GM21526 (cell line): ENCODE measurements at regions not wholly inside any gene's neighbourhood (a gene's known extent, or its start where the extent isn't known, plus 50 kb on each side); places are given as distances from the start of the nearest gene placed in this dataset.
"Not testable (repeated sequence)": the region's sequence is repeated elsewhere in the genome, so short reads cannot be mapped to it uniquely, and the experiment has no call there.

Source experiments
- ATAC-seq: cut with Tn5 transposase; IDR thresholded peaks from one replicate; pipeline ENCODE4 v1.9.1; 2021; ENCODE audit warnings: moderate library complexity; ENCODE audit not compliant: unreplicated experiment, low FRiP score

DNA sequence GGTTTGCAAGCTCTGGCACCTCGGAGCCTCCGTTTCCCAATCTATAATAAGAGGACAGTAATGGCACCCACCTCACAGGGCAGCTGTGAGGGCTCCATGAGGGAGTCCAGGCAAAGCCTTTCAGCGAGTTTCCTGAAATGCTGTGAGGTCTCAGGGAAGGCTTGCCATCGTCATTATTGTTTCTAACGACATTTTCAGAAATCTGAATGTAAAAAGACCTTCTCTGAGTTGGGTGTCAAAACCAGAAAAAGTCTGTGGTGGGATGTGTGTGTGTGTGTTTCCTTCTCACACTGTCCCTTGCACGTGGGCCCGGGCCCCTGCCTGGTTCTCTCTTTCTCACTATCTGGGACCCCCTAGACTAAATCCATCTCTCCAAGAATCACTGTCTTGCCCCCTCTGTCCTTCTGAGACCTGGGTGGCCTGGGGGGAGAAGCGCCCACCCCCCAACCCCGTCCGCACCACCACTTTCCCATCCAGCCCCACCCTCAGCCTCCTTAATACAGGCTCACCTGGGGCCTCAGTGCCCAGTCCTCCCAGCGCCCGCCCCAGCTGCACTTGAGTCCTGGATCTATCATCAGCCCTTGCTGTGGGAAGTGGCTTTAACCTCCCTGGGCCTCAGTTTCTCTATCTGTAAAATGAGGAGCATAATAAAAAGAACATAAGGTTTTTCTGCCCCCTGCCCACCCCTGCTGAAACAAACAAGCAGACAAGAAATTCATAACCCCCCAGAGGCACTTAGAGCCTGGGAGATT lies 180.3 kb downstream of the C9orf50 start:
- no peak for ATAC-seq

DNA sequence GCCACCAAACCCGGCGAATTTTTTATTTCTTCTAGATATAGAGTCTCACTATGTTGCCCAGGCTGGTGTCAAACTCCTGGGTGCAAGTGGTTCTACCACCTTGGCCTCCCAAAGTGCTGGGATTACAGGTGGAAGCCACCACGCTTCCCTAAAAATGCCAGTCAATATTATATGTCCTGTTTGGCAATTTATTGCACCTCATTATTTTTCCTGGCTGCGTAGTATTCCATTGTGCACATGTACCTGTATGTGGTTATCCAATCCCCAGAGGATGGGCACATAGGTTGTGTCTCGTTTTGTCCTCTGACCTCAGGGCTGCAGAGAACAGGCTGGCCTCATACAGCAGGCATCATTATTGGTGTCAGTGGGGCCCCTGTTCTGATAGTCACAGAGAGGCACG lies 181.7 kb downstream of the C9orf50 start:
- no peak for ATAC-seq

DNA sequence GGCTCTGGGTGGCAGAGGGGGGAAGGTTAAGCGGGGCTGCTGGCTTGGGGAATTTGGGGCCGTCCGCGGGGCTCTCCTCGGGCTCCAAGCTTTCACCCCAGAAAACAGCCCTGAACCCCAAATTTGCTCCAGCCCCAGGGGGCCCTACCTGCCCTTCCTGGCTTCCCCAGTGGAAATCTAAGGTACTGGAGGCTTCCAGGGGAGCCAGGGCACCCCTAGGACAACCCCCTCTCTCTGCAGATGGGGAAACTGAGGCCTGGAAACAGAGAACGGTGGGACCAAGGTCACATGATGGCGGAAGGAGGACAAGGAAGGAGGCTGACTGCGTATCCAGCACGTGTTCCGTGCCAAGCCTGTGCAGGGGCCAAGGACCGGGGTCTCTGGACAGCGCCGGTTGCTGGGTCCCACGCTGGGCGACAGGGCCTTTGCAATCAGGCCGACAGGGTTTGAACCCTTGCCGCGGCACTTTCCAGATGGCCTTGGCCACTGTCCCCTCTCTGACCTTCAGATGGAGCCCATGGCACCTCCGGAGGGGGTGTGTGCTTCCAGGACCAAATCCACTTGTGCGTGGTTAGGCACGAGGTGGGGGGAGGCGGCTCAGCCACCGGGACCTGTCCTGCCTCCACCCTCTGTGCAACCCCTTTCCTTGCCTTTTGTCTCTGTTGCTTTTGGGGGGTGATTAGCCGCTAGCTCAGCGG lies 183.1 kb downstream of the C9orf50 start:
- no peak for ATAC-seq

DNA sequence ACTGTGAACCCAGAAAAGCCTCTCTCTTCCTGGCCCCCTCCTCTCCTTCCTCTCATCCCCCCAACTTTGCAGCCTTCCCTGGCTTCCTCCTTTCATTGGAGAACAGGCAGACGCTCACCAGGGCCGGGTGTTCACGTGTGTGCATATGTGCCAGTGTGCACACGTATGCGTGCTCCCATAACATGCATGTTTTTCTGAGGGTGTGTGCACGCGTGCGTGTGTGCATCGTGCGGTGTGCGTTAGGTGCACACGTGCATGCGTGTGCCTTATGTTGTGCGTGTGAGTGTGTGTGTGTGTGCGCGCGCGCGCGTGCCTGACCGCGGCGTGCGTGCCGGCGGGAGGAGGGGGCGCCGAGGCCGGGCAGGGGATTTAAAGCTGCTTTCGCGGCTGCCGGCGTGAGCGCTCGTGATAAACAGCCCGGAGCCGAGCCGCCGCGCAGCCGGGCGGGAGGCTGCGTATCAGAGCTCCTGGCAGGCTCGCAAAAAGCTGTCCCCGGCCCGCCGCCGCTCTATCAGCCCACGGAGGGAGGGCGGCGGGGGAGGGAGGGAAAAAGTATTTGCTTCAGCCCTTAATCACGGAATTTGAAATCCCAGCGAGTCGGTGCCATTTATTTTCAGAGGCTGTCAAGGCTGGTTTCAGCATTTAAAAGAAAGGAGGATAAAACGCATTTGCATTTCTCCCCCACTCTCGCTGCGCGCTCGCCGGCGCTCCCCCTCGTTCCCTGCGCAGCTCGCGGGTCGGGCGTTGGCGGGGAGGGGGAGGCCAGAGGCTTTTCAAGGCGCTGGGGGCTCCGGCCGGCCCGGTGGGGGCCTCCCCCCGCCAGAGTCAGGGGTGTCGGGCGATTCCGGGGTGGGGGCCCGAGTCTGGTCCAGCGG lies 183.9 kb downstream of the C9orf50 start:
- no peak for ATAC-seq

DNA sequence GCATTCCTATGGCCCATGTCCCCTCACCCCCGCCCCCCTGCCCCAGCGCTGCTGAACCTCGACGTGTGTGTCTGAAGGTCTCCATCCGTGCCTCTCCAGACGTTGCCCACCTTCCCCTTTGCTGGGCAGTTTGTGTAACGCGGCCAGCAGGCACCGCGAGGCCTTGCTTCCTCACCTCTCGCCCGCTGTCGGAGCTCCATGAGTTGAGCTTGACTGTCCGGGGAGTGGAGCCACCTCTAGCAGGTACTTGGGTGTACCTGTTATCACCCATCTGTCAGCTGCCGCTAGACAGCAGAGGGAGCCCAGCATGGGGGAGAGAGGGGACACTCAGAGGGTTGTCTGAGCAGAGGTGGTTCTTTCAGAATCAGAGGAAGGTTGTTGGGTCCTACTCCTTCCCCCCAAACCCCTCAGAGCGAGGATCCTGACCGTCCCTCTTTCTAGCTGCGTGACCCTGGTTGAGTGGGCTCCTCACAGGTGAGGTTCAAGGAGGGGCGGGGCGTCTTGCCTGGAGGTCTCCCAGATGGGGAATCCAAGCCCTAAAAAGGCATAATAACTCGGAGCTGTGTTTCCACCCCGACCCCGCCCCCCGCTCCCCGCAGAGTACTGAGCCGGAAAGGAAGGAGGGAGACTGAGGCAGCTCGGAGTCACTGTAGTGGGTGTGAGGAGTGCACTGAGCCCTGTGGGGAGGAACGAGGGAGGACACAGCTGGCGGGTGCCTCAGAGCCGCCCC lies 184.7 kb downstream of the C9orf50 start:
- no peak for ATAC-seq

DNA sequence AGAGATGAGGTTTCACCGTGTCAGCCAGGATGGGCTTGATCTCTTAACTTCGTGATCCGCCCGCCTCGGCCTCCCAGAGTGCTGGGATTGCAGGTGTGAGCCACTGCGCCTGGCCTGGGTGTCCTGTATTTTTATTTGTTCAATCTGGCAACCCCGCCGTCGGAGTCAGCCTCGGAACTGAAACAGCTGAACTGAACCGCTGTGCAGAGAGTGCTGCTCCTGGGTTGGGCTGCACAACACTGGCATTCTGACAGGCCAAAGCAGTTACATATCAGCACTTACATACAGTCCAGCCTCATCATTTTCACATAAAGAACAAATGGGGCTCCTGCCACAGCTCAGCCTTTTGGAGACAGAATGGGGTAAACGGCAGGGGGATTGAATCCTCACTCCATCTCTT lies 185.6 kb downstream of the C9orf50 start:
- ATAC-seq, result no peak

DNA sequence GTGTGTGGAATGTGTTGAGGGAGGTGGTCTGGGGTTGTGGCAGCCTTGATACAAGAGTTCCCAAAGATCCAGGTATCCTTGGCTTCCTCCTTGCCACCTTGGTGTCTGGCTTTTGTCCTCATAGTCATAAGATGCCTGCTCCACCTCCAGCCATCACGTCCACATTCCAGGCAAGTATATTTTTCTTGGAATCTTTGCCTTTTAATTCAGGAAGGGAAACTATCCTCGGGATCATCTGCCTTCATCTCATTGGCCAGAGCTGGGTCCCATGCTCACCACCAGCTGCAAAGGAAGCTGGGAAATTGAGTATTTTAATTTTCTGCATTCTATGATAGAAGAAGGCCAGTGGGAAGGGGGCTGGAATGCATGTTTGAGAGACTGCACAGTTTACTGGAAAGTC lies 186.7 kb downstream of the C9orf50 start:
- no peak for ATAC-seq

DNA sequence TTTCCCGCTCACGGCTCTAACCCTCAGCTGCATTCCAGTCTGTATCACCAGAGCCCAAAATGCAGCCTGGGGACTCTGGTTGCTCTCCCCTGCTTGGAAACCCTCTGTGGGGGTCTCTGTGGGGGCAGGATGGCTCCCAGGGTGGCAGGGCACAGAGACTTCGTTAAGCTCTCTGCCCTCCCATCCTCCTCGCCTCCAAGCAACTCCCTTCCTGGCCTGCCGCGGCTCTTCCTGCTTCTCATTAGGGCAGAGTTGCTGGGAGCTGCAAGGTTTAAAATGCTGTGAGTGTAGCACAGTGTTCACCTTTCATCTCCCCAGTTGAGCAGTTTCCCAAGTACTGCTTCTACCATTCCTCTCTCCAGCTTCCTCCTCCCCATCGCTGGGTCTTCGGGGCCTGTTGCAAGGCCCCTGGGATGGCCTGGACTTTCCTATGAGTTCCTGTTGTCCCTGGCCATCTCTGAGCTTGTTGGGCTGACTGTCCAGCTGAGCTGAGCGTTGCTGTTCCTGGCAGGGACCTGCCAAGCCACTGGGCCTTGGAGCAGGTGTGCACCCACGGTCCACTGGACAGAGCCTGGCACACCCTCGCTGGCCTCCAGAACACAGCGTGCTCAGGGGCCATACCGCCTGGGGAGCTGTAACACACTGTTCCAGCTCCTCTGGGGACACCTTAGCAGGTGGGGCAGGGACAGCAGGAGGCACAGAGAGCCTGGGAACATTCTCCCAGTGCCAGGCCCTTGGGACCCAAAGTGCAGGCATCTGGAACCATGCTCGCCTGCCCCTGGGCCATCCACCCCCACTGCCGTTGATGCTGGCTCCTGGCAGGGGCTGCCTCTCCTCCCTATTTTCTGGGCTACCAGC lies 188.4 kb downstream of the C9orf50 start:
- ATAC-seq, result no peak

DNA sequence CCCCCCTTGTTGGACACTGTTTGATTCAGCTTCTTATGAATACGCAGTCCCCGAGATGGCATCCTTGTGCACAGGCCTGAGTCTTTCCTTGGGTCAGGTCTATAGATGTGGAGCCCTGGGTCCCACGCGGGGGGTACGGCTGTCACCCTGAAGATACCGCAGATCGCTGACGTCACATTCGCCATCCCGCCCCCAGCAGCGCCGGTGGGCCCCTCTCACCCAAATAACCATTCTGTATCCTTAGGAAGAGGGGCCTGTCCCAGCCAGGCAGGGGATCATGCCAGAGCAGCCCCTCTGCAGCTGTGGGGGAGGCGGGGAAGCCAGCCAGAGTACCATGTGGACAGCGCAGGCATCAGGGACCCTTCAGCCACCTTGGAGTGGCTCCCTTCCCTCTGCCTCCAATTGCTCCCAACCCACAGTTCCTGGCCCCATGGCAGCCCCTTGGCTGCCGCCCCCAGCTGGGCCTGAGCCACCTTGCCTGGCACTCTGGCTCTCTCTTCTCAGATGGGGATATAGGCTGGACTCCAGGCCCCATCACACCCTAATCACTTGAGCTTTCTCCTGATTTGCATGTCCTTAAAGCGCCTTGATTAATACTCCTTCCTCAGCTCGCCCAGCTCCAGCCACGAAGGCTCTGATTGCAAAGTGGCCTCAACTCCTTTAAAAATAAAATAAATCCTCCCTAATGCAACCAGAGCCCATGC lies 189.8 kb downstream of the C9orf50 start:
- ATAC-seq, result no peak

DNA sequence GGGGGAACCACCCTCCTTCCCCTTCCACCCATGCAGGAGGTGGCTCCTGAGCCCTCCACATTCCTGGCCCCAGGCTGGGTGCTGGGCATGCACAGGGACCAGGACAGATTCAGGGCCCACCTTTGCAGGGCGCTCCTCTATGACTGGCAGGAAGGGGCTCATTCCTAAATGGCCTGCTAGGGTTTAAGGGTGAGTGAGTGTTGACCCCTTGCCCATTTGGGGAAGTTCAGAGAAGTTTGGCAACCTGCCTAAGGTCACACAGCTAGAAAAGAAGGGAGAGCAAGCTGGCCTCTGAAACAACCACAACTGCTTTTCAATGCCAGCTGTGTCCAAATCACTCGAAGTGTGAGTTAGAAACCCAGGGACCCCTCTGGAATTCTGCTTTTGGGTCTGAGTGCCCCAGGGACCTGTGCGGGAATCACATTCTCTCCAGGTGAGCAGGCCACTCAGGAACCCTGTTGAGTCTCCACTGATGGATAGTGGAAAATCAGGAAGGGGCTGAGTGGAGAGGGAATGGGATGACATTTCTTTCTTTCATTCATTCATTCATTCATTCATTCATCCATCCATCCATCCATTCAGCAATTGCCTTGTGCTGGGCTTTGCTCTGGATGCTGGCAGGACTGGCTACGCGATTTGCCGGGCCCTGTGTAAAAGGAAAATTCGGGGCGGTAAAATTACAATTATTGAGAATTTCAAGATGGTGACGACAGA lies 191.9 kb downstream of the C9orf50 start:
- no peak for ATAC-seq

DNA sequence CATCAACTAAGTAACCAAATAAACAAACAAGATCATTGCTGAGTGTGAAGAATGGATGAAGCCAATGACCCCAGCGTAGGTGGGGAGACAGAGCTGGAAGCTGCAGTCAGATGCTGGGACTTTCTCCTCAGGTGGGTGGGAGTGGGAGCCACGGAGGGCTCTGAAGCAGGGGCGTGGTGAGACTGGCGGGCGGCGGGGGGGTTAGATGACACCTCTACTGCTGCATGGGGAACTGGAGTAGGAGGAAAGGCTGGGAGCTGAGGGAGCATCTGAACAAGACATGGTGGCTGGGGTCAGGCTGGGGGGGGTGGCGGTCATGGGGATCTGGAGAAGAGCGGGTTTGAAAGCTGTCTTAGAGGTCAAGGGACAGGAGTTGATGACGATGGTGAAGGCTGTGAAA lies 193.8 kb downstream of the C9orf50 start:
- ATAC-seq, result no peak

DNA sequence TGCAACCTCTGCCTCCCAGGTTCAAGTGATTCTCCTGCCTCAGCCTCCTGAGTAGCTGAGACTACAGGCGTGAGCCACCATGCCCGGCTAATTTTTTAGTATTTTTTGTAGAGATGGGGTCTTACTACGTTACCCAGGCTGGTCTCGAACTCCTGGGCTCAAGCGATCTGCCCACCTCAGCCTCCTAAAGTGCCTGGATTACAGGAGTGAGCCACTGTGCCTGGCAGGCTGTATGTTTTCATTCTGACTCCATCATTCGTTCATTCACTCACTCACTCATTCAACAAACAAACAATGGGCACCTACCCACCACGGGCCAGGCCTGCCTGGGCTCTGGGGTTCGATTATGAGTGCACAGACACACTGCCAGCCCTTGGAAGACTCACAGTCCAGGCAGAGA lies 197.1 kb downstream of the C9orf50 start:
- not testable (repeated sequence) for ATAC-seq

DNA sequence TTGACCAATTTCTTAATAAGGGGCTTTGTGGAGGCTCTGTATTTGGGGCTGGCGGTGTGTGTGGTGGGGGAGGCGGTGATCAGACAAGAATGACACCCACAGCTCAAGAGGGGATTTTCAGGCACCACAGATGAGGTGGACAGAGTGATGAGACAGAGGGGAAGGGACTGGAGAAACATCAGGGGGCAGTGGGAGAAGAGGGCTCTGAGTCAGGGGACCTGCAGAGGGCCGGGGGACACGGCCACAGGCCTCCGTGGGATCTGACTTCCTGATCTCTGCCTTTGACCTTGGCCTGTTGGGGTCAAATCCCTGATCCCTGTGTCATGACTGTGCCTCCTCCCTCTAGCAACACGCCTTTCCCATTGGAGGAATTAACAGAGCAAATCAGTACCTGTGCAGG lies 197.7 kb downstream of the C9orf50 start:
- ATAC-seq, result no peak

DNA sequence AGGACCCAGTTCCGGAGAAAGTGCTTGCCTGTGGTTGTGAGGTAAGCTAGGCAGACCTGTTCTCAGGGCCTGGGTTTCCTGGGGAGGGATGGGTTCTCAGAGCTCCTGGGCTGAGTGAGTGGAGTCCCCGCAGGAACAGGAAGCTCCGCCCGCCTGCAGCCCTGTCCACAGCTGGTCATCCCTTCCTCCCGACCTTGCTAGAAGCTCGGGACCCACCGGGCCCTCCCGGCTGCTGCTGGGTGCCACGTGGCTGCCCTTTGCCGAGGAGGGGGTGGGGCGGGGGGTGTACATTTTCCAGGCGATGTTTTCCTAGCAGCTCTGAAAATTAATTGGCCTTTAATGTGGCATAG lies 198.1 kb downstream of the C9orf50 start:
- no peak for ATAC-seq

DNA sequence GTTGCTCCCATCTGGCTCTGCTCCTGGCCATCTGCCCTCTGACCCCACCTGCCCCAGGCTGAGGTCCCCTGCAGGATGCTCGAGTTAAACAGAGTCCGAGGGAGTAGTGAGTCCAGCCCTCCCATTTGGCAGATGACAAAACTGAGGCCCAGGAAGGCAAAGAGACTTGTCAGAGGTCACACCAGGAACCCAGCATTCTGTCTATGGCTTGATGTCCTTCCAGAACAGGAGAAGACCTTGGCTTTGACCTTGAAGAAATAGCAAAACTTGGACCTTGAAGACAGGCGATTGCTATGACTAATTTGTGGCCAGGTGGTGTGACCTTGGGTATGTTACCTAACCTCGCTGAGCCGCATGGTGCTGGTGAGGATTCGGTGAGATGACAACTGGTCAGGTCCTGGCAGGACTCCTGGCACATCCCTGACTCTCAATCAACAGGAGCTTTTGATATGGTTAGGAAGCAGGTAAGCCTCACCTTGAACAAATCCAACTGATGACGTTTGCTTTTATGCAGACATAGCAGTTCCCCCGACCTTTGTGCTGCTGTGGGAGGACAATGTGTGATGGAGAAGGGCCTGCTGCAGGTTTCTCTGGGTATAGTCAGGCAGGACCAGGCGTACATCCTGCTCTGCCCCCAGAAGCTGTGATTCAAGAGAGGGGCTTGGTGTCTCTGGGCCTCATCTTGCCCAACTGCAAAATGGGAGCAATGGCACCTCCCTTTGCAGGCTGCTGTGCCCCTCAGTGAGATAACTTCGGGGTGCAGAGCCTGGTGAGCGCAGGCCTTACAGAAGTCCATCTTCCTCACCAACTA lies 198.7 kb downstream of the C9orf50 start:
- ATAC-seq, result no peak

DNA sequence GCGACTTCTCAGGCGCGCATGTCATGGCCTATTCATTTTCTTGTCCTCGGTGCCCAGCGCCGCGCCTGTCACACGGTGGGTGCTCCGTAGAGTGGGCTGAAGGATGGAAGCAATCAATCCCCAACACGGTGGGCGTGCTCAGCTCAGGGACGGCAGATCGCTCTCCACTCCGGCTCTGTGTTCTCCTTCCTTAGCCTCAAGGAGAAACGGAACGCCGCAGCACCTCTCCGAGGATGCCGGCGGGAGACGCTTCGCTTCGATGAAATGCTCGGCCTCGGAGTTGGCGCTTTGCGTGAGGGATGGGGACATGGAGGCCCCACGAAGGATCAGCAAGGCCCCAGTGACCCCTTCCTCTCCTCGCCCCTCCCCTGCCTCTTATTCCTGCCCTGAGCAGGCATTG lies 199.5 kb downstream of the C9orf50 start:
- ATAC-seq, result no peak

DNA sequence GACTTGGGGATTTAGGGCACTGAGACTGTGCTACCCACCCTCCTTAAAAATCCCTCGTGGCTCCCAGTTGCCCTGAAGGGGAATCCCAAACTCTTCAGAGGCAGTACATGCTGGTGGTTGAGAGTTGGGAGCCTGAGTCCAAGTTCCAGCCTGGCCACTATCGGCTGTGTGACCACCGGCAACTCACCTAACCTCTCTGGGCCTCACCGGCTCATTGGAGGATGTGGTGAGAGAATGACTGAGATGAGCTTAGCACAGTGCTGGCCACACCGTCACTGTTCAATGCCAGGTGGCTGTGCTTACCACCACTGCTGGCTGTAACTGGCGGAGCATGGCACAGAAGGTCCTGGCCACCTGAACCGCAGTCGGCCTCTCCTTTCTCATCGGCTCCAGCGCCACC lies 200.2 kb downstream of the C9orf50 start:
- no peak for ATAC-seq

DNA sequence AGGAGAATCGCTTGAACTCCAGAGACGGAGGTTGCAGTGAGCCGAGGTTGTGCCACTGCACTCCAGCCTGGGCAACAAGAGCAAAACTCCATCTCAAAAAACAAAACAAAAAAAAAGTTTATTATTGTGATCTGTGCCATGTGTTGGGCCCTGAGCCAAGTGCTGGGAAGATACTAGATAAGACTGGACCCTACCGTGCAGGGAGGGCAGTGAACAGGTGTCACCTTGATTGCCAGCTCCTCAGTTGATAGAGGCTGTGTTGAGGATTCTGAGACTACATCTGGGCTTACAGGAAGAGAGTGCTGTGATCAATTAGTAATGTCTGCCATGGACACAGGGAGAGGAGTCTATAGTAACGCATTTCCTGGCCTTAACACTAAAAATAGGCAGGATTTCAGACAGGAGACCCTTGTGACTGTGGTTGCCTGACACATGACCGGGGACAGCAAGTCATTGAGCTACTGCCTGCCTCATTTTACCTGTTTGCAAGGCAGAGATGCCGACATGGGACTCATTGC lies 201.5 kb downstream of the C9orf50 start:
- ATAC-seq, result no peak
